HepG2 (cell line): ENCODE measurements at regions not wholly inside any gene's neighbourhood (a gene's known extent, or its start where the extent isn't known, plus 50 kb on each side); places are given as distances from the start of the nearest gene placed in this dataset.

Source experiments
- DNMT1 ChIP-seq: sonication (generic); formaldehyde crosslinking; IDR thresholded peaks from 2 replicates; pipeline ENCODE4 v1.5.1; 2020; ENCODE audit warnings: mild to moderate bottlenecking, missing genetic modification reagents
- HNRNPL ChIP-seq: fragments of 200-400 bp; formaldehyde crosslinking; IDR thresholded peaks from 2 replicates; pipeline ENCODE4 v1.6.1; 2017; ENCODE audit warnings: mild to moderate bottlenecking, low read depth, low read length
- JARID2 ChIP-seq: sonication (generic); formaldehyde crosslinking; IDR thresholded peaks from 2 replicates; pipeline ENCODE4 v1.8.1; 2023; ENCODE audit warnings: missing genetic modification reagents, inconsistent platforms; ENCODE audit not compliant: insufficient replicate concordance
- KLF11 ChIP-seq: IDR thresholded peaks from 2 replicates; pipeline ENCODE4 v1.6.1; 2016; ENCODE audit warnings: missing compliant biosample characterization
- LCORL ChIP-seq, 2 experiments: fragments of 450-650 bp in 1 of 2; sonication (generic) in 1 of 2; formaldehyde crosslinking in 1 of 2; IDR thresholded peaks; 2 replicates each; pipeline versions ENCODE4 v1.5.0 to v1.6.1; 2017 to 2020; ENCODE audit warnings: antibody characterized with exemption in 1 of 2, missing genetic modification reagents in 1 of 2
- MBD4 ChIP-seq: IDR thresholded peaks from 2 replicates; pipeline ENCODE4 v1.6.1; 2012; ENCODE audit warnings: low read length, inconsistent platforms, borderline replicate concordance
- NFIC ChIP-seq: IDR thresholded peaks from 2 replicates; pipeline ENCODE4 v1.6.1; 2012; ENCODE audit warnings: mild to moderate bottlenecking, low read length, inconsistent platforms
- NONO ChIP-seq, 2 experiments: fragments of 450-650 bp in 1 of 2; sonication (generic) in 1 of 2; formaldehyde crosslinking in 1 of 2; IDR thresholded peaks in 1 of 2; conservative IDR thresholded peaks in 1 of 2; 2 replicates each; pipeline versions ENCODE4 v1.6.1 to v1.8.0; 2017 to 2022; ENCODE audit warnings: mild to moderate bottlenecking in 1 of 2, missing genetic modification reagents in 1 of 2, moderate library complexity in 1 of 2
- NPAS2 ChIP-seq: sonication (generic); formaldehyde crosslinking; IDR thresholded peaks from 2 replicates; pipeline ENCODE4 v1.8.0; 2022; ENCODE audit warnings: mild to moderate bottlenecking, missing genetic modification reagents, borderline replicate concordance
- NR3C1 ChIP-seq: sonication (generic); formaldehyde crosslinking; IDR thresholded peaks from 2 replicates; pipeline ENCODE4 v1.4.0; 2020; ENCODE audit warnings: missing genetic modification reagents
- PATZ1 ChIP-seq: sonication (generic); formaldehyde crosslinking; IDR thresholded peaks from 2 replicates; pipeline ENCODE4 v1.4.0; 2020; ENCODE audit warnings: missing genetic modification reagents
- PHB2 ChIP-seq: fragments of 450-650 bp; IDR thresholded peaks from 2 replicates; pipeline ENCODE4 v1.6.1; 2018; ENCODE audit not compliant: partially characterized antibody
- POLR2A ChIP-seq, 2 experiments: IDR thresholded peaks; 2 replicates each; pipeline ENCODE4 v1.6.1; 2011; ENCODE audit warnings: low read depth in 2 of 2, low read length in 2 of 2, mild to moderate bottlenecking in 1 of 2, moderate library complexity in 1 of 2; ENCODE audit not compliant: insufficient read depth in 1 of 2
- RXRA ChIP-seq: sonication (generic); formaldehyde crosslinking; IDR thresholded peaks from 2 replicates; pipeline ENCODE4 v1.5.1; 2020; ENCODE audit warnings: missing genetic modification reagents
- SAP130 ChIP-seq: IDR thresholded peaks from 2 replicates; pipeline ENCODE4 v1.6.1; 2016; ENCODE audit warnings: low read depth
- ZC3H13 ChIP-seq: sonication (generic); formaldehyde crosslinking; IDR thresholded peaks from 2 replicates; pipeline ENCODE4 v1.8.1; 2023; ENCODE audit warnings: mild to moderate bottlenecking, missing genetic modification reagents, moderate library complexity
- ZFP82 ChIP-seq: sonication (generic); formaldehyde crosslinking; IDR thresholded peaks from 2 replicates; pipeline ENCODE4 v1.5.1; 2020; ENCODE audit warnings: mild to moderate bottlenecking, missing genetic modification reagents, borderline replicate concordance
- ZHX1 ChIP-seq: sonication (generic); formaldehyde crosslinking; IDR thresholded peaks from 2 replicates; pipeline ENCODE4 v1.8.1; 2022; ENCODE audit warnings: low read depth, mild to moderate bottlenecking, missing genetic modification reagents
- ZNF138 ChIP-seq: sonication (generic); formaldehyde crosslinking; IDR thresholded peaks from 2 replicates; pipeline ENCODE4 v1.5.0; 2020; ENCODE audit warnings: mild to moderate bottlenecking, low read depth, missing genetic modification reagents
- ZNF20 ChIP-seq: sonication (generic); formaldehyde crosslinking; IDR thresholded peaks from 2 replicates; pipeline ENCODE4 v1.4.0; 2020; ENCODE audit warnings: mild to moderate bottlenecking, moderate library complexity, missing genetic modification reagents
- ZNF569 ChIP-seq: sonication (generic); formaldehyde crosslinking; IDR thresholded peaks from 2 replicates; pipeline ENCODE4 v1.5.0; 2020; ENCODE audit warnings: mild to moderate bottlenecking, missing genetic modification reagents, moderate library complexity, borderline replicate concordance
- ZNF740 ChIP-seq: sonication (generic); formaldehyde crosslinking; IDR thresholded peaks from 2 replicates; pipeline ENCODE4 v1.4.0; 2020; ENCODE audit warnings: missing genetic modification reagents
- ZNF75D ChIP-seq: sonication (generic); formaldehyde crosslinking; IDR thresholded peaks from 2 replicates; pipeline ENCODE4 v1.8.1; 2023; ENCODE audit warnings: missing genetic modification reagents, mild to moderate bottlenecking, borderline replicate concordance
- ZNF781 ChIP-seq: sonication (generic); formaldehyde crosslinking; IDR thresholded peaks from 2 replicates; pipeline ENCODE4 v1.5.1; 2020; ENCODE audit warnings: borderline replicate concordance, mild to moderate bottlenecking, missing genetic modification reagents; ENCODE audit errors: not compliant biosample characterization

GRCh38 chr14:89491711-89492381 lies 74.8 kb upstream of the FOXN3 start (continued):
- TF ChIP-seq ZHX1 (CRISPR knock-in tag) (no peak), PHB2 (no peak), NPAS2 (CRISPR knock-in tag) (no peak), LCORL (IDR thresholded peaks at IDR 0.05) (no peak), LCORL (CRISPR knock-in tag; IDR thresholded peaks at IDR 0.05) (peak; percentile 88), NR3C1 (no peak), DNMT1 (no peak), JARID2 (CRISPR knock-in tag) (no peak), RXRA (CRISPR knock-in tag) (peak; percentile 36; the same call in 1 of the 2 replicates), KLF11 (CRISPR knock-in tag) (no peak), NFIC (no peak), ZNF75D (CRISPR knock-in tag) (no peak), ZNF138 (CRISPR knock-in tag) (no peak), ZC3H13 (CRISPR knock-in tag) (no peak), HNRNPL (no peak), MBD4 (no peak), ZFP82 (no peak), ZNF20 (CRISPR knock-in tag) (no peak), ZNF781 (CRISPR knock-in tag) (no peak), PATZ1 (peak; percentile 98), ZNF740 (peak; percentile 66; the same call in 1 of the 2 replicates), POLR2A (IDR thresholded peaks at IDR 0.05; ENCODE audit: insufficient read depth in 1 of 2, low read depth in 2 of 2, low read length in 2 of 2) (no peak), ZNF569 (CRISPR knock-in tag) (no peak), NONO (IDR thresholded peaks at IDR 0.05) (no peak), NONO (CRISPR knock-in tag; conservative IDR thresholded peaks at IDR 0.05) (peak; percentile 55; the same call in 1 of the 2 replicates), SAP130 (peak; percentile 71)
